ENCODE measurements at regions not wholly inside any gene's neighbourhood (a gene's known extent, or its start where the extent isn't known, plus 50 kb on each side); places are given as distances from the start of the nearest gene placed in this dataset.

GRCh38 chr2:7845332-7845731, 836.5 kb upstream of the ID2 start:
- peak; percentile 65 to 81 for DNase-seq (ENCODE audit: low read depth in 2 of 2)
- H3K4me3 ChIP-seq (replicated peaks in 1 of 2; ENCODE audit: low read depth in 2 of 2, low read length in 2 of 2) = no peak overlapping the region
- TF ChIP-seq CTCF (IDR thresholded peaks at IDR 0.05; ENCODE audit: low read depth, low read length) = no peak

- TF ChIP-seq CTCF (IDR thresholded peaks at IDR 0.05; ENCODE audit: low read depth, low read length) = no peak
Observed at GRCh38 chr2:7846607-7847006, 835.2 kb upstream of the ID2 start.

GRCh38 chr2:7847321-7847720, 834.5 kb upstream of the ID2 start:
- no peak for TF ChIP-seq CTCF (IDR thresholded peaks at IDR 0.05; ENCODE audit: low read depth, low read length)
- H3K4me3 ChIP-seq (replicated peaks in 1 of 2; ENCODE audit: low read depth in 2 of 2, low read length in 2 of 2) = no peak overlapping the region
- no peak for DNase-seq (ENCODE audit: low read depth in 2 of 2)

More at GRCh38 chr2:7846607-7847006, 835.2 kb upstream of the ID2 start:
- no peak overlapping the region for H3K4me3 ChIP-seq (replicated peaks in 1 of 2; ENCODE audit: low read depth in 2 of 2, low read length in 2 of 2)
- DNase-seq (ENCODE audit: low read depth in 2 of 2) = no peak

- TF ChIP-seq CTCF (IDR thresholded peaks at IDR 0.05; ENCODE audit: low read depth, low read length) = no peak
- DNase-seq (ENCODE audit: low read depth in 2 of 2) = no peak
- no peak overlapping the region for H3K4me3 ChIP-seq (replicated peaks in 1 of 2; ENCODE audit: low read depth in 2 of 2, low read length in 2 of 2)
Observed at GRCh38 chr2:7849027-7849426, 832.8 kb upstream of the ID2 start.

- DNase-seq (ENCODE audit: low read depth in 2 of 2) = no peak
- TF ChIP-seq CTCF (IDR thresholded peaks at IDR 0.05; ENCODE audit: low read depth, low read length) = no peak
- H3K4me3 ChIP-seq (replicated peaks in 1 of 2; ENCODE audit: low read depth in 2 of 2, low read length in 2 of 2) = no peak overlapping the region
Observed at GRCh38 chr2:7849531-7849930, 832.3 kb upstream of the ID2 start.

GRCh38 chr2:7852546-7852945, 829.3 kb upstream of the ID2 start:
- DNase-seq (ENCODE audit: low read depth in 2 of 2) = no peak
- no peak overlapping the region for H3K4me3 ChIP-seq (replicated peaks in 1 of 2; ENCODE audit: low read depth in 2 of 2, low read length in 2 of 2)
- TF ChIP-seq CTCF (IDR thresholded peaks at IDR 0.05; ENCODE audit: low read depth, low read length) = no peak

GRCh38 chr2:7857904-7858303, 824.0 kb upstream of the ID2 start:
- no peak for TF ChIP-seq CTCF (IDR thresholded peaks at IDR 0.05; ENCODE audit: low read depth, low read length)
- peak in 1 of 2 donors; percentile 38 for DNase-seq (ENCODE audit: low read depth in 2 of 2)
- H3K4me3 ChIP-seq (replicated peaks in 1 of 2; ENCODE audit: low read depth in 2 of 2, low read length in 2 of 2) = no peak overlapping the region
